T-cell (primary cell): ENCODE measurements at regions not wholly inside any gene's neighbourhood (a gene's known extent, or its start where the extent isn't known, plus 50 kb on each side); places are given as distances from the start of the nearest gene placed in this dataset.

Experiments
- ATAC-seq, 4 experiments: fragments of 200-7000 bp in 3 of 4; fragments of 150-1000 bp in 1 of 4; cut with Tn5 transposase; replicated peaks in 1 of 4; 1 replicate in 3 of 4; 2 replicates in 1 of 4; pipeline ENCODE4 v1.10.0; 2021; ENCODE audit warnings: moderate library complexity in 3 of 4, mild to moderate bottlenecking in 2 of 4, moderate number of reproducible peaks in 1 of 4
- CTCF ChIA-PET, 2 donors: fragments of 300-600 bp; sonication (Branson Sonifier 250); formaldehyde crosslinking; loops; one replicate each; lab custom pipeline; 2022; ENCODE audit warnings: antibody characterized with exemption in 2 of 2; lab: Charles Lee
- POLR2A ChIA-PET, 2 donors: fragments of 300-600 bp; sonication (Branson Sonifier 250); formaldehyde crosslinking; loops; one replicate each; lab custom pipeline; 2022; ENCODE audit warnings: antibody characterized with exemption in 2 of 2; lab: Charles Lee
- DNase-seq, 35 experiments: peaks; one replicate each; pipeline versions ENCODE4 v3.0.0 to v3.0.0-alpha.2; 2013 to 2023
- H3K27ac ChIP-seq: one replicate; pipeline ENCODE4 v1.5.1; 2013; ENCODE audit warnings: low read length
- H3K27me3 ChIP-seq, 2 experiments: replicated peaks in 1 of 2; 1 replicate in 1 of 2; 2 replicates in 1 of 2; pipeline versions ENCODE4 v1.6.1 to v1.7.0; 2013; ENCODE audit warnings: low read length in 1 of 2, mixed read lengths in 1 of 2; ENCODE audit not compliant: control insufficient read depth in 2 of 2, insufficient read depth in 2 of 2; ENCODE audit errors: extremely low read depth in 1 of 2
- H3K36me3 ChIP-seq, 2 donors: 1 replicate in 1 of 2; 2 replicates in 1 of 2; pipeline versions ENCODE4 v1.6.1 to v1.7.0; 2013; ENCODE audit warnings: low read length in 1 of 2; ENCODE audit not compliant: control insufficient read depth in 2 of 2, insufficient read depth in 1 of 2; ENCODE audit errors: extremely low read depth in 1 of 2
- H3K4me1 ChIP-seq, 2 experiments: 1 replicate in 1 of 2; 2 replicates in 1 of 2; pipeline versions ENCODE4 v1.6.1 to v1.7.0; 2013; ENCODE audit warnings: low read length in 2 of 2, mixed read lengths in 1 of 2; ENCODE audit not compliant: insufficient read depth in 2 of 2, control insufficient read depth in 1 of 2; ENCODE audit errors: extremely low read depth in 1 of 2
- H3K4me3 ChIP-seq, 2 donors: 1 replicate in 1 of 2; 2 replicates in 1 of 2; pipeline versions ENCODE4 v1.5.1 to v1.7.0; 2013; ENCODE audit warnings: mild to moderate bottlenecking in 2 of 2, low read length in 1 of 2, moderate library complexity in 1 of 2; ENCODE audit not compliant: control insufficient read depth in 1 of 2; ENCODE audit errors: extremely low read depth in 1 of 2
- H3K9me3 ChIP-seq: 2 replicates; pipeline ENCODE4 v1.7.0; 2013
- H3K27ac Mint-ChIP-seq, 2 donors: one replicate each; pipeline ENCODE4 v1.8.0; 2020 to 2021; ENCODE audit warnings: mild to moderate bottlenecking in 2 of 2, mixed read lengths in 2 of 2
- H3K27me3 Mint-ChIP-seq, 2 donors: one replicate each; pipeline ENCODE4 v1.8.0; 2021 to 2022; ENCODE audit warnings: mixed read lengths in 2 of 2
- H3K36me3 Mint-ChIP-seq: one replicate; pipeline ENCODE4 v1.8.0; 2021; ENCODE audit warnings: mixed read lengths
- H3K4me1 Mint-ChIP-seq, 3 donors: one replicate each; pipeline ENCODE4 v1.8.0; 2020 to 2022; ENCODE audit warnings: mixed read lengths in 3 of 3, mild to moderate bottlenecking in 1 of 3
- H3K4me3 Mint-ChIP-seq, 3 donors: one replicate each; pipeline ENCODE4 v1.8.0; 2020 to 2022; ENCODE audit warnings: mild to moderate bottlenecking in 3 of 3, mixed read lengths in 3 of 3, moderate library complexity in 3 of 3
- H3K9me3 Mint-ChIP-seq, 3 donors: one replicate each; pipeline ENCODE4 v1.8.0; 2020 to 2022; ENCODE audit warnings: mixed read lengths in 3 of 3
- WGBS: methylation state at CpG from one replicate; pipeline ENCODE4 v1.1.5; 2013; ENCODE audit warnings: missing lambda C conversion rate; ENCODE audit not compliant: insufficient coverage; 5-methylcytosine and 5-hydroxymethylcytosine counted together

DNA sequence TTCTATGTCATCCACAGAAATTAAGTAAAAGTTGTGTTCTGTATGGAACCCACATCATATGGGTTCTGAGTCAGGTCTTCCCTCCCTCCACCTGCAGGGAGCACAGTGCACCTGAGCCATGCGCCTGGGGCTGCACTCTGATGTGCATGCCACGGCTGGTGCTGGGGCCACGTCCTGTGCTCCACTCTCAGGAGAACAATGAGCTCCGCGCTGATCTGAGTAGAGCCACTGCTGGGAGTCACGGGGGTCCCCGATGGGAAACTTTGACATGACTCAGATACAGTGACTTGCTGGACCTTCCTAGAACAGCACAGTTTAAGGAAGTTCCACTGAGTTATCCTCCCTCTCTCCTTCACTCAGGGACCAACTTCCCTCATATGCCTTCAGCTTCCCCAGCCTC, 683.4 kb downstream of the TMEM121 start:
- Mint-ChIP-seq H3K27ac (peak overlapping the region in 1 of 2 donors; percentile 89), H3K4me3 (peak overlapping the region in 1 of 3 donors; percentile 21), H3K36me3 (no peaks in the 10 kb centered on the region), H3K9me3 (no peaks in the 10 kb centered on the region), H3K27me3 (peaks cover 2 to 29% of the 10 kb centered on the region in 2 donors), H3K4me1 (peaks cover 11 to 16% (median 14%) of the 10 kb centered on the region in 3 donors)
- Histone ChIP-seq H3K9me3 (no peaks in the 10 kb centered on the region), H3K4me3 (no peak overlapping the region), H3K4me1 (no peaks in the 10 kb centered on the region), H3K36me3 (no peaks in the 10 kb centered on the region), H3K27ac (no peak overlapping the region), H3K27me3 (peaks cover 0 to 24% of the 10 kb centered on the region in 2 experiments)
- WGBS: 14% methylated on average over 7 of the region's 7 CpGs
- ChIA-PET CTCF (interaction anchor here (0.6 to 2.2 kb wide), 13 partner anchors 9 to 259 kb away, joined by 3 to 29 read pairs (median 5); no protein-coding TSS in a partner anchor), POLR2A (interaction anchor here in 1 of 2 donors (0.6 kb wide), 1 partner anchor 62 kb away, joined by 3 read pairs; no protein-coding TSS in a partner anchor)
- ATAC-seq: peak; percentile 93 to 99 (median 94)
- peak in 34 of 35 experiments; percentile 11 to 69 (median 56) for DNase-seq

DNA sequence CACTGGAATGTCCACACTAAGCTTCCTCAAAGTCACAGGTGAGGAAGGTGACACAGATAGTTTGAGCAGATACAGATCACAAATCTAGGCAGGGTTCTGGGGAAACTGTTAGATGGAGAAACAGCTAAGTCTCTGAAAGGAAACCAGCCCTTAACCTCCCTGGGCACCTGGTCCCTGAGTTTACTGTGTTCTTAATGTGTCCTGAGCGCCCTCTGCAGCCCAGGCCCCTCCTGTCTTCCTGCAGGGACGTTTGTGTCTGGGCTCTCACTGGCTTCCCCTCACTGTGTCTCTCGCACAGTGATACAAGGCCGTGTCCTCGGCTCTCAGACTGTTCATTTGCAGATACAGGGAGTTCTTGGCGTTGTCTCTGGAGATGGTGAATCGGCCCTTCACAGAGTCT, 684.3 kb downstream of the TMEM121 start:
- H3K36me3 ChIP-seq: no peaks in the 10 kb centered on the region
- Mint-ChIP-seq H3K4me3 (no peak overlapping the region), H3K27ac (peak overlapping the region in 1 of 2 donors; percentile 36), H3K36me3 (no peaks in the 10 kb centered on the region), H3K9me3 (no peaks in the 10 kb centered on the region), H3K4me1 (peaks cover 11 to 16% (median 14%) of the 10 kb centered on the region in 3 donors), H3K27me3 (peaks cover 0 to 25% of the 10 kb centered on the region in 2 donors)
- POLR2A ChIA-PET: no interaction called here
- H3K4me1 ChIP-seq: no peaks in the 10 kb centered on the region
- peaks cover 0 to 23% of the 10 kb centered on the region in 2 experiments for H3K27me3 ChIP-seq
- CTCF ChIA-PET: interaction anchor here (0.5 to 2.2 kb wide), 7 partner anchors 10 to 1169 kb away, joined by 3 to 29 read pairs (median 5); no protein-coding TSS in a partner anchor
- peak in 12 of 35 experiments; percentile 11 to 39 (median 26) for DNase-seq
- H3K4me3 ChIP-seq: no peak overlapping the region
- H3K27ac ChIP-seq: no peak overlapping the region
- 49% methylated on average over 3 of the region's 7 CpGs for WGBS
- ATAC-seq: peak; percentile 56 to 66 (median 60)
- no peaks in the 10 kb centered on the region for H3K9me3 ChIP-seq

DNA sequence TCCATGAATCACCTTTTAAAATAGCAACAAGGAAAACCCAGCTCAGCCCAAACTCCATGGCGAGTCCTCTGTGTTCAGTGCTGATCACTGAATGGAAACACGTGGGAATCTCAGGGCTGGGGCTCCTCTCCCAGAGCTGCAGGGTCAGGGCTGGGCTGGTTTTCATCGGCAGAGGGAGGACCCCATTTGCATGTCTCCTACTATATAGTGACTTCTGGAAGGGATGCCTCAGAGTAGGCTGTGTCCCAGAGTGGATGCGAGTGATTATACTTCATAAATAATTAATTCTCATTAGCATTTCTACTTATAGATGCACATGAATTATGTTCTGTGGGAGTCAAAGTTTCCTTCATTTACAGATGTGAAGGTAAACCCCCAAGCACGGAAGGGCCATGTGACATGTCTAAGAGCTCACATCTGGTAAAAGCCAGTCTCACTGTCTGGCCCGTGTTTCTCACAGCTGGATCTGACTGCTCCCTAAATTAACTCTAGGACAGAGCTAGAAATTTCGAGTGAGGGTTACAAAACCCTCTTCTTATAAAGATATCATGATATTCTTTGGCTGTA, 685.0 kb downstream of the TMEM121 start:
- H3K9me3 ChIP-seq: no peaks in the 10 kb centered on the region
- H3K4me3 ChIP-seq: no peak overlapping the region
- CTCF ChIA-PET: interaction anchor here (1.2 to 1.7 kb wide), 2 partner anchors 11 to 16 kb away, joined by 5 to 6 read pairs; no protein-coding TSS in a partner anchor
- no peak overlapping the region for H3K27ac Mint-ChIP-seq
- POLR2A ChIA-PET: no interaction called here
- H3K36me3 ChIP-seq: no peaks in the 10 kb centered on the region
- H3K27me3 Mint-ChIP-seq: peaks cover 0 to 21% of the 10 kb centered on the region in 2 donors
- H3K27ac ChIP-seq: no peak overlapping the region
- H3K36me3 Mint-ChIP-seq: no peaks in the 10 kb centered on the region
- 83% methylated on average over 2 of the region's 7 CpGs for WGBS
- H3K27me3 ChIP-seq: peaks cover 0 to 21% of the 10 kb centered on the region in 2 experiments
- peaks cover 0 to 3% of the 10 kb centered on the region in 2 experiments for H3K4me1 ChIP-seq
- H3K4me1 Mint-ChIP-seq: peaks cover 11 to 16% (median 15%) of the 10 kb centered on the region in 3 donors
- ATAC-seq (no peak), DNase-seq (no peak)
- no peaks in the 10 kb centered on the region for H3K9me3 Mint-ChIP-seq
- H3K4me3 Mint-ChIP-seq: no peak overlapping the region

DNA sequence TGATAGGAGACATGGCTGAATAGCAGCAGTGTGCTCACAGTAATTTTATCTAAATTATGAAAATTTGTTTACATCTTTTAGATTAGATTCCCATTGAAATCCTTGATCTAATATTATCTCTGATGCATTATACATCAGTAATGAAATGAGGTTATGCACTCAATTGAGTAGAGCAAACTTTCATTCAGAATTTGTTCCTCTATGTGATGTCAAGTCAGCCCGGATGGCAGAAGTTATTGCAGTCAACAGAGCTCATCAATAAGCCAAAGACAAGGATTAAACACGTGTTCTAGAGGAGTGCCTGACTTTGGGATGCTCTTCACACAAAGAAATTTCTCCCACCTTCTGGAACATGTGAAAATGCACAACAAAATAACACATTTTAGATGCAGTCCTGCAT, 688.8 kb downstream of the TMEM121 start:
- H3K27me3 ChIP-seq: peaks cover 0 to 10% of the 10 kb centered on the region in 2 experiments
- no peaks in the 10 kb centered on the region for H3K9me3 ChIP-seq
- Mint-ChIP-seq H3K27me3 (peaks cover 0 to 12% of the 10 kb centered on the region in 2 donors), H3K9me3 (no peaks in the 10 kb centered on the region), H3K27ac (no peak overlapping the region), H3K4me3 (no peak overlapping the region), H3K4me1 (peaks cover 8 to 22% (median 19%) of the 10 kb centered on the region in 3 donors), H3K36me3 (no peaks in the 10 kb centered on the region)
- H3K27ac ChIP-seq: no peak overlapping the region
- ChIA-PET CTCF (no interaction called here), POLR2A (no interaction called here)
- no peaks in the 10 kb centered on the region for H3K36me3 ChIP-seq
- DNase-seq (no peak), ATAC-seq (no peak)
- WGBS: 69% methylated on average over 2 of the region's 2 CpGs
- peaks cover 0 to 7% of the 10 kb centered on the region in 2 experiments for H3K4me1 ChIP-seq
- no peak overlapping the region for H3K4me3 ChIP-seq

DNA sequence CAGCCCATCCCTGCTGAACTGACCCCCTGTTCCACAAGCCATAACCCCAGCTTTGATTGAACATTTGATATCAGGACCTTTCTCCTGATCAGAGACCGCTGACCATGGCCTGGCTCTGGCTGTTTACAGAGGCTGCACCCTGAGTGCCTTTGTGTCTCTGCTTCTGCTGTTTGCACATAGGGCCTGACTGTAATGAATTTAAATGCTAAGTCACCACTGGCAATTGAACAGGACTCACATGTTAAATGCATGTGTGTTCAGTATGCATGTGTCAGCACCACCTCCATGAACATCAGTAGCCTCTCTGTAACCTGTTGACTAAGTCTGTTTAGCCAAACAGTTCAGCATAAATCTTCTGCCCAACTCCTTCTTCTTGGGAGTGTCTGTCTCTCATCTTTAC, 690.3 kb downstream of the TMEM121 start:
- POLR2A ChIA-PET: no interaction called here
- WGBS: 100% methylated on average over 1 of the region's 1 CpG
- CTCF ChIA-PET: no interaction called here
- Histone ChIP-seq H3K36me3 (no peaks in the 10 kb centered on the region), H3K27me3 (peaks cover 0 to 10% of the 10 kb centered on the region in 2 experiments), H3K4me3 (no peak overlapping the region), H3K4me1 (peaks cover 0 to 7% of the 10 kb centered on the region in 2 experiments), H3K27ac (no peak overlapping the region), H3K9me3 (no peaks in the 10 kb centered on the region)
- H3K27me3 Mint-ChIP-seq: peaks cover 0 to 18% of the 10 kb centered on the region in 2 donors
- no peak overlapping the region for H3K4me3 Mint-ChIP-seq
- no peaks in the 10 kb centered on the region for H3K36me3 Mint-ChIP-seq
- peaks cover 2 to 14% (median 13%) of the 10 kb centered on the region in 3 donors for H3K4me1 Mint-ChIP-seq
- ATAC-seq (no peak), DNase-seq (no peak)
- H3K9me3 Mint-ChIP-seq: no peaks in the 10 kb centered on the region
- no peak overlapping the region for H3K27ac Mint-ChIP-seq

DNA sequence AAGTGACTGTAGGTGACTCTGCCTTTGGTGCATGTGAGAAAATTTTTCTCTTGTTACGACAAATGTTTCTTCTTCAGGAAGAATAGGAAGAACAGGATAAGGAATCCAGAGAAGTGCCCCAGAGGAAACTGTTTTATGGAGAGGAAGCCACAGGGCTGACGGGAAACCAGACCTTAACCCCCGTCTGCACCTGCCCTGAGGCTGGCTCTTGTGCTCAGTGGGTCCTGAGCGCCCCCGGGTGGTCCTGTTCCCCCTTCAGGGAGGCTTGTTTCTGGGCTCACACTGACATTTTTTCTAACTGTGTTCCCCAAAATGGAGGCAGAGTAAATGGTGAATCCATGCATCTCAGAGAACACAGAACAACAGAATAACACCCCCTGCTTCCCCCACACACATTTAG, 691.8 kb downstream of the TMEM121 start:
- ChIA-PET CTCF (no interaction called here), POLR2A (no interaction called here)

More for the DNA sequence above, 691.8 kb downstream of the TMEM121 start:
- Histone ChIP-seq H3K4me3 (no peak overlapping the region), H3K27ac (no peak overlapping the region), H3K27me3 (peaks cover 0 to 4% of the 10 kb centered on the region in 2 experiments), H3K9me3 (no peaks in the 10 kb centered on the region), H3K36me3 (no peaks in the 10 kb centered on the region), H3K4me1 (peaks cover 2 to 12% of the 10 kb centered on the region in 2 experiments)
- Mint-ChIP-seq H3K36me3 (no peaks in the 10 kb centered on the region), H3K4me1 (peaks cover 2 to 28% (median 25%) of the 10 kb centered on the region in 3 donors), H3K9me3 (no peaks in the 10 kb centered on the region), H3K27ac (peak overlapping the region in 1 of 2 donors; percentile 83), H3K27me3 (peaks cover 0 to 16% of the 10 kb centered on the region in 2 donors), H3K4me3 (no peak overlapping the region)
- peak in 2 of 35 experiments; percentile 21 to 26 for DNase-seq
- no peak for ATAC-seq
- WGBS: 34% methylated on average over 5 of the region's 5 CpGs
